Gastrocnemius medialis (tissue), 4 donors: ENCODE measurements at regions not wholly inside any gene's neighbourhood (a gene's known extent, or its start where the extent isn't known, plus 50 kb on each side); places are given as distances from the start of the nearest gene placed in this dataset.

ENCODE experiments used
- POLR2A ChIP-seq, 2 donors: fragments of 450-650 bp; IDR thresholded peaks; one replicate each; pipeline ENCODE4 v1.6.1; 2017; ENCODE audit warnings: antibody characterized with exemption in 2 of 2, mild to moderate bottlenecking in 2 of 2, moderate library complexity in 2 of 2
- TF ChIP-seq, protein P1 (sequence below), 5 experiments: fragments of 450-650 bp in 3 of 5; fragments of 200-600 bp in 2 of 5; sonication (generic) in 2 of 5; IDR thresholded peaks in 4 of 5; conservative IDR thresholded peaks in 1 of 5; 1 replicate in 4 of 5; 2 replicates in 1 of 5; pipeline ENCODE4 v1.5.1; 2016 to 2019; ENCODE audit warnings: antibody characterized with exemption in 5 of 5, mild to moderate bottlenecking in 3 of 5, moderate library complexity in 3 of 5

DNA sequence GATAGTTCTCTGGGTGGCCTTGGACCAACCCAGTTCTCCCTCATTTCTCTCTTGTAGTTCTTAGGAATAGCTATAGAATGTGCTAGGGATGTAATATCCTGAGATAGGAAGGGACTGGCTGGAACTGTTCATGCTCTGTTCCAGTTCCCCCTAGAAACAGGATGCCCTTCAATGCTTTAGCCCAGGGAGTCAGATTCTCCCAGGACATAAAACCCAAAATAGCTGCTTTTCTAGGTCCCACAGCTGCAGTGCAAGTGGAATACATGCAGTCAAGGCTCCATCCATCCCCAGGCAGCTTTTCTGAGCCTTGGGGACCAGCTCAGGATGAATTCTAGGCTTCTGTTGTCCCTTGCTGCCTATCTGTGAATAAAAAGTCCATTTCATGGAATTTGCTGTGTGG is 257.3 kb upstream of the CTAGE1 start:
- no peak for TF ChIP-seq POLR2A (IDR thresholded peaks at IDR 0.05)
- TF ChIP-seq, protein P1, sequence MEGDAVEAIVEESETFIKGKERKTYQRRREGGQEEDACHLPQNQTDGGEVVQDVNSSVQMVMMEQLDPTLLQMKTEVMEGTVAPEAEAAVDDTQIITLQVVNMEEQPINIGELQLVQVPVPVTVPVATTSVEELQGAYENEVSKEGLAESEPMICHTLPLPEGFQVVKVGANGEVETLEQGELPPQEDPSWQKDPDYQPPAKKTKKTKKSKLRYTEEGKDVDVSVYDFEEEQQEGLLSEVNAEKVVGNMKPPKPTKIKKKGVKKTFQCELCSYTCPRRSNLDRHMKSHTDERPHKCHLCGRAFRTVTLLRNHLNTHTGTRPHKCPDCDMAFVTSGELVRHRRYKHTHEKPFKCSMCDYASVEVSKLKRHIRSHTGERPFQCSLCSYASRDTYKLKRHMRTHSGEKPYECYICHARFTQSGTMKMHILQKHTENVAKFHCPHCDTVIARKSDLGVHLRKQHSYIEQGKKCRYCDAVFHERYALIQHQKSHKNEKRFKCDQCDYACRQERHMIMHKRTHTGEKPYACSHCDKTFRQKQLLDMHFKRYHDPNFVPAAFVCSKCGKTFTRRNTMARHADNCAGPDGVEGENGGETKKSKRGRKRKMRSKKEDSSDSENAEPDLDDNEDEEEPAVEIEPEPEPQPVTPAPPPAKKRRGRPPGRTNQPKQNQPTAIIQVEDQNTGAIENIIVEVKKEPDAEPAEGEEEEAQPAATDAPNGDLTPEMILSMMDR (IDR thresholded peaks at IDR 0.05 in 4 of 5, conservative IDR thresholded peaks at IDR 0.05 in 1 of 5), result no peak
